ENCODE measurements at regions not wholly inside any gene's neighbourhood (a gene's known extent, or its start where the extent isn't known, plus 50 kb on each side); places are given as distances from the start of the nearest gene placed in this dataset.

GRCh38 chr16:81174644-81175324, 63.7 kb upstream of the BCO1 start:
- TF ChIP-seq, protein P1, sequence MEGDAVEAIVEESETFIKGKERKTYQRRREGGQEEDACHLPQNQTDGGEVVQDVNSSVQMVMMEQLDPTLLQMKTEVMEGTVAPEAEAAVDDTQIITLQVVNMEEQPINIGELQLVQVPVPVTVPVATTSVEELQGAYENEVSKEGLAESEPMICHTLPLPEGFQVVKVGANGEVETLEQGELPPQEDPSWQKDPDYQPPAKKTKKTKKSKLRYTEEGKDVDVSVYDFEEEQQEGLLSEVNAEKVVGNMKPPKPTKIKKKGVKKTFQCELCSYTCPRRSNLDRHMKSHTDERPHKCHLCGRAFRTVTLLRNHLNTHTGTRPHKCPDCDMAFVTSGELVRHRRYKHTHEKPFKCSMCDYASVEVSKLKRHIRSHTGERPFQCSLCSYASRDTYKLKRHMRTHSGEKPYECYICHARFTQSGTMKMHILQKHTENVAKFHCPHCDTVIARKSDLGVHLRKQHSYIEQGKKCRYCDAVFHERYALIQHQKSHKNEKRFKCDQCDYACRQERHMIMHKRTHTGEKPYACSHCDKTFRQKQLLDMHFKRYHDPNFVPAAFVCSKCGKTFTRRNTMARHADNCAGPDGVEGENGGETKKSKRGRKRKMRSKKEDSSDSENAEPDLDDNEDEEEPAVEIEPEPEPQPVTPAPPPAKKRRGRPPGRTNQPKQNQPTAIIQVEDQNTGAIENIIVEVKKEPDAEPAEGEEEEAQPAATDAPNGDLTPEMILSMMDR (IDR thresholded peaks at IDR 0.05), result no peak
- Mint-ChIP-seq H3K4me1 (ENCODE audit: low read depth) (peaks cover 4% of the 10 kb centered on the region), H3K9me3 (ENCODE audit: low read depth) (no peaks in the 10 kb centered on the region), H3K27me3 (ENCODE audit: low read depth) (peaks cover 7% of the 10 kb centered on the region), H3K27ac (ENCODE audit: unreplicated experiment) (no peak overlapping the region), H3K4me3 (ENCODE audit: unreplicated experiment) (no peak overlapping the region), H3K36me3 (ENCODE audit: low read depth) (no peaks in the 10 kb centered on the region)
- no peak for DNase-seq (ENCODE audit: low spot score)

DNA sequence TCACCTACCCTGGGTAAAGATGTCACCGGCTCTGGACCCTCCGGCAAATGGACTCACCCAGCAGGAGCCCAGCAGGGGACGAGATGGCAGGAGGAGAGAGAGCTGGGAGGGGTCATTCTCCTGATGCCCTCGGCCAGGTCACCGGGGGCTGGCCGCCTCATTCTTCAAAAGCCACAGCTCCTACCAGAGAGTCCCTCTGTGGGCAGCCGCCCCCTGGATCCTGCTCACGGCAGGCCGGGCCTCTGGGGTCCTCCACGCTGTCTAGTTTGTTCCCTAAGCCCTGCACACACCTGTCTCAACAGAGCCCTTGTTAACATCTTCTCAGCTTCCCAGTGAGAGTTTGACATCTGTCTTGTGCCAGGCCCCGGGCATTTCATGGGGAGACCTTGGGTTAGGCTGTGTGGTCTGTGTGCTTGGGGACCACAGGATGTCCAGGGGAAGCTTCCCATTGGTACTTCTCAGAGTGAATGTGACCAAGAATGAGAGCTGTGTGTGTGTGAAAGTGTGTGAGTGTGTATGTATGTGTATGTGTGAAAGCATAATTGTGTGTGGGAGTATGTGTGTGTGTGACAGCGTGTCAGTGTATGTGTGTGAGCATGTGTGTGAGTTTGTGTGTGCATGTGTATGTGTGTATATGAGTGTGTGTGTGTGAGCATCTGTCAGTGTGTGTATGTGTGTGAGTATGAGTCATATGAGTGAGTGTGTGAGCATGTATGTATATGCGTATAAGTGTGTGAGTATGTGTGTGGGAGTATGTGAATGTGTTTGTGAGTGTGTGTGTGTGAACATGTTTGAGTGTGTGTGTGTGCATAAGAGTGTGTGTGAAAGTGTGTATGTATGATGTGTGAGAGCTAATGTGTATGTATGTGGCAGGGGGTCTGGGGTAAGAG, 65.5 kb upstream of the BCO1 start:
- no peak overlapping the region for H3K27ac Mint-ChIP-seq (ENCODE audit: unreplicated experiment)
- H3K9me3 Mint-ChIP-seq (ENCODE audit: low read depth), result no peaks in the 10 kb centered on the region
- TF ChIP-seq, protein P1 (IDR thresholded peaks at IDR 0.05), result no peak
- DNase-seq (ENCODE audit: low spot score), result no peak
- H3K4me3 Mint-ChIP-seq (ENCODE audit: unreplicated experiment), result no peak overlapping the region
- H3K4me1 Mint-ChIP-seq (ENCODE audit: low read depth), result peaks cover 4% of the 10 kb centered on the region
- H3K27me3 Mint-ChIP-seq (ENCODE audit: low read depth), result peaks cover 9% of the 10 kb centered on the region
- no peaks in the 10 kb centered on the region for H3K36me3 Mint-ChIP-seq (ENCODE audit: low read depth)

- Mint-ChIP-seq H3K36me3 (ENCODE audit: low read depth) (no peaks in the 10 kb centered on the region), H3K27ac (ENCODE audit: unreplicated experiment) (no peak overlapping the region), H3K4me3 (ENCODE audit: unreplicated experiment) (no peak overlapping the region), H3K4me1 (ENCODE audit: low read depth) (peaks cover 4% of the 10 kb centered on the region), H3K27me3 (ENCODE audit: low read depth) (peaks cover 19% of the 10 kb centered on the region), H3K9me3 (ENCODE audit: low read depth) (no peaks in the 10 kb centered on the region)
- DNase-seq (ENCODE audit: low spot score), result no peak
- TF ChIP-seq, protein P1 (IDR thresholded peaks at IDR 0.05), result no peak
These were observed 67.7 kb upstream of the BCO1 start for GRCh38 chr16:81170824-81171223.

GRCh38 chr16:81168406-81168805, 70.1 kb upstream of the BCO1 start:
- TF ChIP-seq, protein P1 (IDR thresholded peaks at IDR 0.05), result no peak

GRCh38 chr16:81167851-81168250, 70.6 kb upstream of the BCO1 start:
- H3K4me1 Mint-ChIP-seq (ENCODE audit: low read depth), result no peaks in the 10 kb centered on the region
- H3K27me3 Mint-ChIP-seq (ENCODE audit: low read depth), result peaks cover 25% of the 10 kb centered on the region
- no peak overlapping the region for H3K4me3 Mint-ChIP-seq (ENCODE audit: unreplicated experiment)
- H3K36me3 Mint-ChIP-seq (ENCODE audit: low read depth), result no peaks in the 10 kb centered on the region
- TF ChIP-seq, protein P1 (IDR thresholded peaks at IDR 0.05), result no peak
- no peaks in the 10 kb centered on the region for H3K9me3 Mint-ChIP-seq (ENCODE audit: low read depth)
- no peak for DNase-seq (ENCODE audit: low spot score)
- no peak overlapping the region for H3K27ac Mint-ChIP-seq (ENCODE audit: unreplicated experiment)

More at GRCh38 chr16:81168406-81168805, 70.1 kb upstream of the BCO1 start:
- no peaks in the 10 kb centered on the region for H3K9me3 Mint-ChIP-seq (ENCODE audit: low read depth)
- no peak for DNase-seq (ENCODE audit: low spot score)
- H3K36me3 Mint-ChIP-seq (ENCODE audit: low read depth), result no peaks in the 10 kb centered on the region
- no peak overlapping the region for H3K27ac Mint-ChIP-seq (ENCODE audit: unreplicated experiment)
- H3K4me3 Mint-ChIP-seq (ENCODE audit: unreplicated experiment), result no peak overlapping the region
- no peaks in the 10 kb centered on the region for H3K4me1 Mint-ChIP-seq (ENCODE audit: low read depth)
- H3K27me3 Mint-ChIP-seq (ENCODE audit: low read depth), result peaks cover 25% of the 10 kb centered on the region

Measured in chondrocyte (in vitro differentiated cells).